ENCODE measurements at regions not wholly inside any gene's neighbourhood (a gene's known extent, or its start where the extent isn't known, plus 50 kb on each side); places are given as distances from the start of the nearest gene placed in this dataset.
A peak's percentile ranks its signal among the peaks of the same experiment; 100 is the strongest.
"Not testable (repeated sequence)": the region's sequence is repeated elsewhere in the genome, so short reads cannot be mapped to it uniquely, and the experiment has no call there.

DNA sequence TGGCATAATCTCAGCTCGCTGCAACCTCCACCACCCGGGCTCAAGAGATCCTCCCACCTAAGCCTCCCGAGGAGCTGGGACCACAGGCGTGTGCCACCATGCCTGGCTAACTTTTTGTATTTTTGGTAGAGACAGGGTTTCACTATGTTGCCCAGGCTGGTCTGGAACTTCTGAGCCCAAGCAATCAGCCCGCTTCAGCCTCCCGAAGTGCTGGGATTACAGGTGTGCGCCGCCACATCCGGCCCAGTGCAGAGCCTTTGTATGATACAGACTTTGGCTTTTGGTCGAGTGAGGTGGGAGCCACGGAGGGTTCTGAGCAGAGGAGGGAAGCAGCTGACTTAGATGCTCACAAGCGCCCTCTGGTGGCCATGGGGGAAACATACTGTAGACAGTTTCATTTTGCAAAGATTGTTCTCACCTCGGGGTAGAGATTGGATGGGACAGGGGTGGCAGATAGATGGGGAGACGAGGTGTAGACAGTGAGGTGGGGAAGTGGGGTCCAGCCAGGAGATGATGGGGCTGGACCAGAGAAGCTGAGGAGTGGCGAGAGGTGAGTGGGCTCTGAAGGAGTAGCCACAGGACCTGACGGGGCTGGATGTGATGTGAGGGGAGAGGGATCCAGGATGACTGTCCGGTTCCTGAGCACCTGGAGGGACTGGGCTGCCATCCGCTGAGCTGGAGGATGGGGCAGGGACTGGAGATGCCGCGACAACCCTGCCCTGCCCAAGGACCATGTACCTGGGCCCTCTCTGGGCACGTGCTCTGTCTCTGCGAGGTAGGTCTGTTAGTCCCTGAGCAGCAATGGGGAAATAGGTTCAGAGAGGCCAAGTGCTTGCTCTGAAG, 105.1 kb downstream of the CRLF3 start:
- CTCF ChIA-PET = interaction anchor here (0.9 to 1.6 kb wide), 3 partner anchors 9 to 242 kb away, joined by 5 to 7 read pairs (median 5); partner anchors contain the start of gene GOSR1
- peaks cover 12% of the 10 kb centered on the region for H3K4me1 Mint-ChIP-seq (ENCODE audit: low read depth)
- H3K9me3 Mint-ChIP-seq (ENCODE audit: insufficient read depth); H3K27me3 Mint-ChIP-seq (ENCODE audit: low read depth); H3K36me3 Mint-ChIP-seq (ENCODE audit: low read depth); H3K27ac Mint-ChIP-seq; H3K4me3 Mint-ChIP-seq: not testable (repeated sequence)
- ATAC-seq = peak; percentile 79
- POLR2A ChIA-PET = interaction anchor here (0.6 kb wide), 1 partner anchor 12 kb away, joined by 3 read pairs; no protein-coding TSS in a partner anchor
- peak; percentile 87 for DNase-seq

DNA sequence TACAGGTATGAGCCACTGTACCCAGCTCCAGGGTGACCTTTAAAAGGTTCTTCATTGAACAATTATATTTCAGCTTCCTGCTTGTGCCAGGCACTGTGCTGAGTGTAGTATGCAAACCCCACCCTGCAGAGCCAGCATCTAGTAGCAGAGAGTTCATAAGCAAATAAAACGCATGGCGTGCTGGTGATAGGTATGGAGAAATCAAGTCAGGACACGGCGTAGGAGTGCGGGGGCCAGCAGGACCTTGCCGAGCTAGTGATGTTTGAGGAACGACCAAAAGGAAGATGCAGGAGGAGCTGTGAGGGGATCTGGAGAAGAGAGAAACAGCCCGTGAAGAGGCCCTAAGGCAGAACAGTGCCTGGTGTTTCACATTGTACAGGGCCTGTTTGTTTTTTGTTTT, 105.8 kb downstream of the CRLF3 start:
- DNase-seq = peak; percentile 17
- H3K27me3 Mint-ChIP-seq (ENCODE audit: low read depth); H3K9me3 Mint-ChIP-seq (ENCODE audit: insufficient read depth); H3K36me3 Mint-ChIP-seq (ENCODE audit: low read depth); H3K4me3 Mint-ChIP-seq; ATAC-seq; POLR2A ChIA-PET; H3K27ac Mint-ChIP-seq: not testable (repeated sequence)
- CTCF ChIA-PET = interaction anchor here (0.9 to 1.6 kb wide), 3 partner anchors 10 to 242 kb away, joined by 5 to 7 read pairs (median 5); partner anchors contain the start of gene GOSR1
- H3K4me1 Mint-ChIP-seq (ENCODE audit: low read depth) = peaks cover 12% of the 10 kb centered on the region

DNA sequence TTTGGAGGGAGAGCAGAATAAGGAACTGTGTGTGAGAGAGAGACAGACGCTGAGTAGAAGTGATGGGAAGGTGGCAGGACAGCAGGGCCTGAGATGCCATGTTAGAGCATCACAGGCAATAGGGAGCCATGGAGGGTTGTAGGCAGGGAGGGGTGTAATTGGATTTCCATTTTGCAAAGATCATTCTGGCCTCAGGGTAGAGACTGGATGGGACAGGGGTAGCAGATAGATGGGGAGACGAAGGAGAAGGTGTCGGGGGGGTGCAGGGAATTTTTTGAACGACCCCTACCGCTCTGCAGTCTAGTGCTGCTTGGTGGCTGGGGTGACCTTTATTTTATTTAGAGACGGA, 106.4 kb downstream of the CRLF3 start:
- H3K36me3 Mint-ChIP-seq (ENCODE audit: low read depth); H3K27me3 Mint-ChIP-seq (ENCODE audit: low read depth); POLR2A ChIA-PET; H3K4me3 Mint-ChIP-seq; H3K9me3 Mint-ChIP-seq (ENCODE audit: insufficient read depth); ATAC-seq; DNase-seq; H3K27ac Mint-ChIP-seq: not testable (repeated sequence)
- CTCF ChIA-PET = interaction anchor here (1.4 to 1.6 kb wide), 2 partner anchors 20 to 241 kb away, joined by 4 to 5 read pairs; partner anchors contain the start of gene GOSR1
- H3K4me1 Mint-ChIP-seq (ENCODE audit: low read depth) = peaks cover 12% of the 10 kb centered on the region

DNA sequence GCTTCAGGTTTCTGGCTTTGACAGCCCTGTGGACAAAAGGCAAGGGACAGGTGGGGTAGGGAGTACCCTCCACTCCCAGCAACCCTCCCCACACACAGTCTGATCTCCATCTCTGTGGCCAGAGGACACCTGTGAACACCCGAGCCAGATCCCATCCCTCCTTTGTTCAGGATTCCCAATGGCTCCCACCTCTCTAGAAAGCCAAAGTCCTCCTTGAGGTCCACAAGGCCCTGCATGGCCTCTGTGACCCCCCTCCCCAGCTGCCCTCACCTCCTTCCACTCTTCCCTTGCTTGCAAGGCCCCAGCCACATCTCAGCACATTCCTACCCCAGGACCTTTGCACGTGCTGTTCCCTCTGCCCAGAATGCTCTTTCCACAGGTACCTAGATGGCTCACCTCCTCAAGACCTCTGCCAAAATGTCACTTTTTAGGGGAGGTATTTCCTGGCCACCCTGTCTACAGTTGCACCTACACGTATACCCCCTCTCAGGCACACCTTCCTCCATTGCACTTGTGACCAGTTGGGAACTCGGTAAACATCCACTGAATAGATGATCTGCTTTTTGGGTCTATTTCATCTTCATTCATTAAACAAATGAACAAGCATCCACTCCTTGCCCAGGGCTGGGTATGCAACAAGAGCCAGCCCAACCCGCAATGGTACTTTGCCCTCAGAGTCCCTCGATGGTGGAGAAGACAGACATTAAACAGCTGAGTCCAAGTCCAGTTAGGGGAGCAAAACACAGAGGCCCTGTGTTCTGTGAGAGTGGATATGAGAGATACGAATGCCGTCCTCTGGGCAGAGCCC, 107.0 kb downstream of the CRLF3 start:
- ATAC-seq (no peak), DNase-seq (no peak)
- POLR2A ChIA-PET = no interaction called here
- CTCF ChIA-PET = interaction anchor here (0.9 to 1.6 kb wide), 4 partner anchors 9 to 240 kb away, joined by 3 to 5 read pairs (median 4); partner anchors contain the start of gene GOSR1
- Mint-ChIP-seq H3K4me3 (no peak overlapping the region), H3K4me1 (ENCODE audit: low read depth) (peaks cover 12% of the 10 kb centered on the region), H3K36me3 (ENCODE audit: low read depth) (no peaks in the 10 kb centered on the region), H3K9me3 (ENCODE audit: insufficient read depth) (no peaks in the 10 kb centered on the region), H3K27ac (no peak overlapping the region), H3K27me3 (ENCODE audit: low read depth) (no peaks in the 10 kb centered on the region)

DNA sequence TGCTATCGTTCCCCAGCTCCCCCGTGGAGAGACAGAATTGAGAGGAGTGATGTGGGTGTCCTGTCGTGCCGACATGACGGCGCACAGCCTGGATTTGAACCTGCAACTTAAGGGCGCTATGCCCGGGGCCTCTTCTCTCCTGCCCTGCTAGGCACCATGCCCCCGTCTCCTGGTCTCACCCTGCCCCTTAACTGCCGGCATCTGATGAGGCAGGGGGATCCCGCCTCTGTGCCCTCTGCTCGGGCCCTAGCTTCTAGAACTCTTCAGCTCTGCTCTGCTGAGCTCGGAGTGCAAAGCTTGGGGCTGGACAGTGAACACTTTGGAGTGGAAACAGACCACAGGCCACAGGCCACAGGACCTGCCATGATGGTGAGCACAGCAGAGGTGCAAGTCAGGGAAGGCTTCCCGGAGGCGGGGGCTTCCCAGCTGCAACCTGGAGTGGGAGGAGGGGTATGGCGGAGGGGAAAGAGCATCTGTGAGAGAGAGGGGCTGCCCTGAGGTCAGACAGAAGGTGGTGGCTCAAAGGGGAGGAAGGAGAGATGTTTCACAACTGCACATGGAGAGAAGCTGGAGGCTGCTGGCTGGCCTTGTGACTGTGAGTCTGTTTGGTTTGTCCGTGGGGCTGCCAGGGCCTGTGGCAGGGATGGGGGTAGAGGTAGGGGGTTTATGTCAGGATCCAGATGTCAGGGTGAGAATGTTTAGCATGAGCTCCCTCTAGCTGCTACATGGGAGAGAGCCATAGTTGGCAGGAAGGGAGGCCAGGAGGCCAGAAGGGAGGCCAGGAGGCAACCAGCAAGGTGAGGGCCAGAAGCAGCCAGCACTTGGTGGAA, 107.8 kb downstream of the CRLF3 start:
- Mint-ChIP-seq H3K36me3 (ENCODE audit: low read depth) (no peaks in the 10 kb centered on the region), H3K4me3 (no peak overlapping the region), H3K9me3 (ENCODE audit: insufficient read depth) (no peaks in the 10 kb centered on the region), H3K27me3 (ENCODE audit: low read depth) (peaks cover under 1% of the 10 kb centered on the region), H3K4me1 (ENCODE audit: low read depth) (peaks cover 12% of the 10 kb centered on the region), H3K27ac (no peak overlapping the region)
- ChIA-PET POLR2A (no interaction called here), CTCF (interaction anchor here (0.6 to 1.4 kb wide), 5 partner anchors 10 to 340 kb away, joined by 3 to 5 read pairs (median 3); partner anchors contain the start of gene GOSR1)
- no peak for DNase-seq
- no peak for ATAC-seq

DNA sequence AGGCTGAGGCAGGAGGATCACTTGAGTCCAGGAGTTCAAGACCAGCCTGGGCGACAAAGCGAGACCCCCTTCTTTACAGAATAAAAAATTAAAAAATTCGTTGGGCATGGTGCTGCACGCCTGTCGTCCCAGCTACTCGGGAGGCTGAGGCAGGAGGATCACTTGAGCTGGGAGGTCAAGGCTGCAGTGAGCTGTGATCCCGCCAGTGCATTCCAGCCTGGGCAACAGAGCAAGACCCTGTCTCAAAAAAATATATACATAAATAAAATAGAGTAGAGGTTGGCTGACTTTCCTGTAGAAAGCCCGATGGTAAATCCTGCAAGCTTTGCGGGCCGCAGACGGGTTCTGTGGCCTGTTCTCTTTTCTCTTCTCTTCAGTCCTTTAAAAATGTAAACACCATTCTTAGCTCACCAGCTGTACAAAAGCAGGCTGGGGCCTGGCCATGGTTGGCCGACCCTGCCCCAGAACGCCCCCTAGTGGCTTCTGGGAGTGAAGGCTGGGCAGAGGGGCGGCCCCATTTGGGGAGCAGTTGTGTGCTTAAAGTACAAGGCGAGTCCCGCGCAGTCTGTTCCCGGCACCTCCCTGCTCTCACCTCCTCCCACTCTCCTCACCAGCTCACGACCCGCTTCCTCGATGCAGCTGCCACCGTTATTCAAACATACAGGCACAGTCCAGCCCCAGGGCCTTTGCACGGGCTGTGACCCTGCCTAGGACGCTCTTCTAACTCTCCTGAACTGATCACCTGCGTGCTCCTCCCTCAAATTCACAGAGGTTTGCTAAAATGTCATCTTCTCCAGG, 109.5 kb downstream of the CRLF3 start:
- not testable (repeated sequence) for H3K27ac Mint-ChIP-seq; H3K9me3 Mint-ChIP-seq (ENCODE audit: insufficient read depth); H3K36me3 Mint-ChIP-seq (ENCODE audit: low read depth); H3K4me3 Mint-ChIP-seq
- peaks cover 19% of the 10 kb centered on the region for H3K4me1 Mint-ChIP-seq (ENCODE audit: low read depth)
- ChIA-PET POLR2A (interaction anchor here (0.6 kb wide), 1 partner anchor 116 kb away, joined by 8 read pairs; no protein-coding TSS in a partner anchor), CTCF (interaction anchor here (0.6 to 2.2 kb wide), 8 partner anchors 9 to 601 kb away, joined by 3 to 13 read pairs (median 4); partner anchors contain the start of gene GOSR1)
- ATAC-seq (peak; percentile 80), DNase-seq (peak; percentile 63)
- H3K27me3 Mint-ChIP-seq (ENCODE audit: low read depth) = peaks cover 13% of the 10 kb centered on the region

DNA sequence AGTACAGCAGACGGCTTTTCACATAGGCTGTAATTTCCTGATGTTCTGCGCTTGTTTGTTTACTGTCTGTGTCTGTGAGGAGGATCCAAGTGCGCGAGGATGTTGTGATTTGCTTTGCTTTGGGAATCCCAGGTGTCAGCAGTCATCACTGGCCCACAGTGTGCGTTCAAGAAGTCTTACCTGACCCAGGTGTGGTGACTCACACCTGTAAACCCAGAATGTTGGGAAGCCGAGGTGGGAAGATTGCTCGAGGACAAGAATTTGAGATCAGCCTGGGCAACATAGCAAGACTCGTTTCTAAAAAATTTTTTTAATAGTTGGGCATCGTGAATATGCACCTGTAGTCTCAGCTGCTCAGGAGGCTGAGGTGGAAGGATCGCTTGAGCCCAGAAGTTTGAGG, 110.7 kb downstream of the CRLF3 start:
- H3K27ac Mint-ChIP-seq; POLR2A ChIA-PET; ATAC-seq; H3K9me3 Mint-ChIP-seq (ENCODE audit: insufficient read depth); H3K4me3 Mint-ChIP-seq; H3K36me3 Mint-ChIP-seq (ENCODE audit: low read depth); DNase-seq: not testable (repeated sequence)
- Mint-ChIP-seq H3K4me1 (ENCODE audit: low read depth) (peaks cover 15% of the 10 kb centered on the region), H3K27me3 (ENCODE audit: low read depth) (peaks cover 14% of the 10 kb centered on the region)
- CTCF ChIA-PET = interaction anchor here (2.2 kb wide), 1 partner anchor 237 kb away, joined by 13 read pairs; the partner anchor contains the start of gene GOSR1

DNA sequence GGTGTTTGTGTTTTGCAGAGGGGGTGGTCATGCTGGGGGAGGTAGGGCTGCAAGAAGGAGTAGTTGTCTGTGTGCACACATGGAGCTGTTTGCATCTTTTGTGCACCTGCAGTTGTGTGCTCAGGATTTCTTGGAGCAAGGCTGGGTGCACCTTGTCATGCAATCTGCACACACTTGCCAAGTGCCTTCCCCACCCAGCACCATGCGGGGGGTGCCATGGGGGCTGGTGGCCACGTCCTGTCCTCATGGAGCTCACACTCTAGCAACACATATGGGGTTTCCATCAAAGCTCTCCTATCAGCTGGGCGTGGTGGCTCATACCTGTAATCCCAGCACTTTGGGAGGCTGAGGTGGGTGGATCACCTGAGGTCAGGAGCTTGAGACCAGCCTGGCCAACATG, 111.6 kb downstream of the CRLF3 start:
- H3K4me3 Mint-ChIP-seq = not testable (repeated sequence)
- H3K4me1 Mint-ChIP-seq (ENCODE audit: low read depth) = peaks cover 21% of the 10 kb centered on the region
- CTCF ChIA-PET = interaction anchor here (0.6 to 1.0 kb wide), 2 partner anchors 15 to 377 kb away, joined by 3 read pairs; no protein-coding TSS in a partner anchor

DNA sequence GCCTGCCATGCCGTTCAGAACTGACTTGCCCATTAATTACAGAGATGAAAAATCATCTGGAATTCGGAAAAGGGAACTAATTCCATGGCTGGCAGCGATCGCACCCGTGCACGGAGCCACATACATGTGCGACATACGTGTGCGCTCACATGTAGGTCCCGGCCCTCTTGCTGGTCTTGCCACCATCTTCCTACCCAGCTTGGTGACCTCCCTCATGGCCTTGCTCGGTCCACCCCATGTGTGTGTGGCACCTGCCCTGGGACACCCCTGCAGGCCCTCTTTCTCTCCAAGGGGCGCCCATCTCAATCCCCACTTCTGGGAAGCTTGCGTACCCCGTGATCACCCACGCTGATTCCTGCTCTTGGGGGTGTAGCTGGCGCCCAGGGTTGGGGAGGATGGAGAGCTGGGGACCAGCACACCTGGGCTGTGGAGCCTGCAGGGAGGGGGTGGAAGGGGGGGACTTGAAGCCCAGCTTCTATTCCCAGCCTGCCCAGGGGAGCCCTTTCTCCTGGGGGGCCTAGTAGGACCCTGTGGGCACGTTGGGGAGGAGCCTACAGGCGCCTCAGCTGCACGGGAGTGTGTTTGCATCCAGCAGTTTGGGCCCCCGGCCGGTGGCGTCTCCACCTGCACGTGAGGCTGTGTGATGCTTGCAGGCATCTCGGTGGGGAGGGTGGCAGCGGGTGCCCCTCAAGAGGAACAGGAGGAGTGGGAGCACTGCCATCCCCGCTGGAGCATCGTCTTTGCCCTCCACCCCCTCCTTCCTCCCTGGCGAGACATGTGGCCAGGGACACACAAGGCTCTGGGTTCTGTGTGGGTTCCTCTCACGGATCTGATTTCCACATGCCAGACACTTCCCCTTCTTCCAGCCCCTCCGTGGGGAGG, 112.6 kb downstream of the CRLF3 start:
- Mint-ChIP-seq H3K4me3 (peak overlapping the region; percentile 37), H3K27me3 (ENCODE audit: low read depth) (peaks cover 32% of the 10 kb centered on the region), H3K4me1 (ENCODE audit: low read depth) (peaks cover 20% of the 10 kb centered on the region)
- H3K9me3 Mint-ChIP-seq (ENCODE audit: insufficient read depth); DNase-seq; POLR2A ChIA-PET; ATAC-seq; H3K27ac Mint-ChIP-seq; H3K36me3 Mint-ChIP-seq (ENCODE audit: low read depth): not testable (repeated sequence)
- CTCF ChIA-PET = interaction anchor here (0.6 to 1.0 kb wide), 3 partner anchors 14 to 376 kb away, joined by 3 read pairs; partner anchors contain the start of gene GOSR1

More for the DNA sequence above, 111.6 kb downstream of the CRLF3 start:
- DNase-seq; POLR2A ChIA-PET; H3K36me3 Mint-ChIP-seq (ENCODE audit: low read depth); H3K27ac Mint-ChIP-seq; H3K9me3 Mint-ChIP-seq (ENCODE audit: insufficient read depth); ATAC-seq: not testable (repeated sequence)
- peaks cover 22% of the 10 kb centered on the region for H3K27me3 Mint-ChIP-seq (ENCODE audit: low read depth)

DNA sequence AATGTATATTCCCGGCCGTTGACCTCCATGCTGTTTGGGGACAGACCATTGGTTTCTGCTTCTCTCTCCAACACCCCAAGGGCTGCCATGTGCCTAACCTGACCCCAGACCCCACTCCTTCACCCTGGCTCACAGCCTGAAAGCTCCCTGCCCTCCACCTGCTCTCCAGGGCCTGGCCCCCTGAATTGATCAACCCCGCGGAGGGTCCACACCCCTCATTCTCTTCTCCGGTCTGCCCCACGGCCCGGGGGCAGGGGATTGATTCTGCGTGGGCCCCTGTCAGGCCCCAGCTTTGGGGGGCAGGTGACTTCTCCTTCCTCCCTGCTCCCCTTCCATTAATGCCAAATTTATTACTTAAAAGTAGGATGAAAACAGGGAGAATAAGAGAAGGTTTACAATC, 113.3 kb downstream of the CRLF3 start:
- Mint-ChIP-seq H3K27me3 (ENCODE audit: low read depth) (peaks cover 39% of the 10 kb centered on the region), H3K4me1 (ENCODE audit: low read depth) (peaks cover 22% of the 10 kb centered on the region), H3K4me3 (peak overlapping the region; percentile 74)
- POLR2A ChIA-PET; H3K9me3 Mint-ChIP-seq (ENCODE audit: insufficient read depth); H3K36me3 Mint-ChIP-seq (ENCODE audit: low read depth); ATAC-seq; DNase-seq; H3K27ac Mint-ChIP-seq: not testable (repeated sequence)
- CTCF ChIA-PET = interaction anchor here (0.9 kb wide), 1 partner anchor 233 kb away, joined by 3 read pairs; the partner anchor contains the start of gene GOSR1

Data from activated CD8-positive, alpha-beta T cell treated with anti-CD3 and anti-CD28 coated beads, Interleukin-2, amount 10 ng/mL, durations not matched to agents 7 days and 5 days (primary cell).